Endothelial cell of umbilical vein (primary cell): ENCODE measurements at regions not wholly inside any gene's neighbourhood (a gene's known extent, or its start where the extent isn't known, plus 50 kb on each side); places are given as distances from the start of the nearest gene placed in this dataset.

Source experiments
- BruUV-seq: library from RNA; stranded (reverse); fragments of 400-500 nt; replicated peaks from 2 replicates; lab custom pipeline; 2021; lab: Mats Ljungman, UMichigan
- CTCF ChIA-PET: fragments of 300-600, 350-600 bp; sonication (Branson Sonifier 250); formaldehyde crosslinking; loops from one replicate; lab custom pipeline; 2021; ENCODE audit warnings: antibody characterized with exemption, inconsistent platforms; lab: Charles Lee
- POLR2A ChIA-PET: fragments of 300-600, 350-600 bp; sonication (Branson Sonifier 250); formaldehyde crosslinking; loops from one replicate; lab custom pipeline; 2021; ENCODE audit warnings: antibody characterized with exemption, inconsistent platforms; lab: Charles Lee
- DNase-seq: peaks from one replicate; pipeline ENCODE4 v3.0.0-alpha.2; 2011; ENCODE audit warnings: low read depth, low spot score
- FAIRE-seq: peaks from 2 replicates; lab custom pipeline; 2011; peaks lifted over from hg19 to GRCh38; lab: Jason Lieb, UNC
- H2AFZ ChIP-seq: 2 replicates; pipeline ENCODE4 v1.6.0; 2012; ENCODE audit warnings: low read depth, low read length, control low read depth, inconsistent platforms
- H3K27ac ChIP-seq: 2 replicates; pipeline ENCODE4 v1.5.1; 2011; ENCODE audit warnings: low read depth, mild to moderate bottlenecking, control low read depth, low read length, moderate library complexity; ENCODE audit not compliant: insufficient read depth
- H3K27me3 ChIP-seq, 2 experiments: 2 replicates each; pipeline versions ENCODE4 v1.6.0 to v1.6.1; 2011; ENCODE audit warnings: low read length in 2 of 2, mixed read lengths in 1 of 2; ENCODE audit not compliant: control insufficient read depth in 2 of 2, insufficient read depth in 2 of 2
- H3K36me3 ChIP-seq, 2 experiments: 2 replicates in 1 of 2; 3 replicates in 1 of 2; pipeline ENCODE4 v1.5.1; 2011; ENCODE audit warnings: low read length in 2 of 2, mild to moderate bottlenecking in 1 of 2, moderate library complexity in 1 of 2; ENCODE audit not compliant: control insufficient read depth in 2 of 2, insufficient read depth in 2 of 2; ENCODE audit errors: extremely low read depth in 1 of 2
- H3K4me1 ChIP-seq: 3 replicates; pipeline ENCODE4 v1.5.1; 2011; ENCODE audit warnings: mild to moderate bottlenecking, low read length; ENCODE audit not compliant: control insufficient read depth, insufficient read depth; ENCODE audit errors: extremely low read depth
- H3K4me2 ChIP-seq: 2 replicates; pipeline ENCODE4 v1.6.1; 2011; ENCODE audit warnings: low read length, control low read depth, mixed read lengths; ENCODE audit not compliant: insufficient read depth
- H3K4me3 ChIP-seq, 3 experiments: fragments of 200-600 bp in 1 of 3; sonication (generic), shearing (Covaris generic) in 1 of 3; replicated peaks in 1 of 3; 2 replicates each; pipeline ENCODE4 v1.5.1; 2011 to 2016; ENCODE audit warnings: control low read depth in 3 of 3, low read length in 3 of 3, mild to moderate bottlenecking in 2 of 3, inconsistent platforms in 1 of 3, low read depth in 1 of 3, moderate library complexity in 1 of 3; ENCODE audit not compliant: insufficient read depth in 1 of 3
- H3K79me2 ChIP-seq: 2 replicates; pipeline ENCODE4 v1.6.0; 2012; ENCODE audit warnings: low read length, inconsistent platforms; ENCODE audit not compliant: control insufficient read depth, insufficient read depth
- H3K9ac ChIP-seq: replicated peaks from 2 replicates; pipeline ENCODE3; 2011; ENCODE audit warnings: low read length, control low read depth; ENCODE audit not compliant: insufficient read depth; ENCODE audit errors: extremely low read depth
- H3K9me1 ChIP-seq: replicated peaks from 3 replicates; pipeline ENCODE4 v1.6.0; 2011; ENCODE audit warnings: mild to moderate bottlenecking, low read length; ENCODE audit not compliant: control insufficient read depth, insufficient read depth; ENCODE audit errors: extremely low read depth
- H3K9me3 ChIP-seq: replicated peaks from 2 replicates; pipeline ENCODE4 v1.5.1; 2012; ENCODE audit warnings: low read length, inconsistent platforms; ENCODE audit not compliant: control insufficient read depth, insufficient read depth
- H4K20me1 ChIP-seq: replicated peaks from 2 replicates; pipeline ENCODE3; 2011; ENCODE audit warnings: mild to moderate bottlenecking, low read length; ENCODE audit not compliant: control insufficient read depth, insufficient read depth; ENCODE audit errors: extremely low read depth
- CTCF ChIP-seq, 2 donors: IDR thresholded peaks; 1 replicate in 1 of 2; 2 replicates in 1 of 2; pipeline ENCODE4 v1.5.1; 2011; ENCODE audit warnings: low read length in 2 of 2, mild to moderate bottlenecking in 2 of 2, moderate library complexity in 2 of 2, control low read depth in 1 of 2, inconsistent platforms in 1 of 2, low read depth in 1 of 2; ENCODE audit not compliant: insufficient read depth in 1 of 2; ENCODE audit errors: extremely low read depth in 1 of 2
- EZH2 ChIP-seq: IDR thresholded peaks from 2 replicates; pipeline ENCODE4 v1.6.1; 2012; ENCODE audit warnings: borderline replicate concordance, low read depth, mild to moderate bottlenecking, moderate library complexity, low read length, inconsistent platforms; ENCODE audit not compliant: severe bottlenecking
- FOS ChIP-seq: IDR thresholded peaks from 2 replicates; pipeline ENCODE4 v1.6.1; 2011; ENCODE audit warnings: mild to moderate bottlenecking, low read length, moderate library complexity, borderline replicate concordance; ENCODE audit not compliant: insufficient read depth
- GATA2 ChIP-seq: IDR thresholded peaks from 2 replicates; pipeline ENCODE4 v1.7.0; 2011; ENCODE audit warnings: low read depth, mild to moderate bottlenecking, moderate library complexity, mixed read lengths, low read length; ENCODE audit not compliant: insufficient read length, insufficient read depth
- JUN ChIP-seq: IDR thresholded peaks from 2 replicates; pipeline ENCODE4 v1.6.1; 2011; ENCODE audit warnings: borderline replicate concordance, low read depth; ENCODE audit not compliant: insufficient read length, insufficient read depth
- POLR2A ChIP-seq: IDR thresholded peaks from 2 replicates; pipeline ENCODE4 v1.6.1; 2012; ENCODE audit warnings: low read depth, mild to moderate bottlenecking, control low read depth, low read length
- POLR2AphosphoS5 ChIP-seq: IDR thresholded peaks from 2 replicates; pipeline ENCODE4 v1.6.1; 2012; ENCODE audit warnings: low read depth, mild to moderate bottlenecking, control low read depth, low read length, moderate library complexity; ENCODE audit not compliant: insufficient read depth
- dilution Hi-C: fragments of 300-500 bp; cut with MboI; formaldehyde crosslinking; loops from one replicate; pipeline ENCODE4 v1.15.0; 2019; ENCODE audit warnings: low sequenced_read_pairs; ENCODE audit not compliant: extremely low pct_ligation_motif_present
- intact Hi-C: fragments of 100-400 bp; cut with micrococcal nuclease; formaldehyde crosslinking; loops from one replicate; pipeline ENCODE4 v1.10.0; 2022
- TF ChIP-seq, protein P1 (sequence below): IDR thresholded peaks from 2 replicates; pipeline ENCODE4 v1.6.1; 2011; ENCODE audit not compliant: insufficient read depth, insufficient read length

DNA sequence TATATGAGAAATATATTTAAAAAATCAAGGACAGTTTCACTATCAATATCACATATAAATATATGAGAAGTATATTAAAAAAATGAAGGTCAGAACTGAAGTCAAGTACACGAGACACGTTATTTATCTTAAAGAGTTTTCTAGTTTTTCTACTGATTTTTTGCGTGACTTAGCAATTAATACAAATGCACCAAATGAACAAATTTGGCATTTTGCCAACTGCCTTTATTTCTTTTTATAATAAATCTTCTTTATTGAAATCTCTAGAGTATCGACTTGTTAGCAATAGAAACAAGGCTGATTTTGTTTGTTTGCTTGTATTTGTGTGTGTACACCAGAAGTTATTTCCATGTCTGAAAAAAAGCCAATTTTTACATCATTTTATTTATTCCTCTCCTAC, 1684.7 kb upstream of the RAG2 start:
- H3K9ac ChIP-seq, result no peak overlapping the region
- no peaks in the 10 kb centered on the region for H3K36me3 ChIP-seq
- H3K27ac ChIP-seq, result no peak overlapping the region
- CTCF ChIA-PET, result no interaction called here
- H4K20me1 ChIP-seq, result no peaks in the 10 kb centered on the region
- H3K4me3 ChIP-seq, result no peak overlapping the region
- no peaks in the 10 kb centered on the region for H3K9me3 ChIP-seq
- intact Hi-C loops (no loop called here), dilution Hi-C loops (no loop called here)
- no peak overlapping the region for H3K4me2 ChIP-seq
- no peaks in the 10 kb centered on the region for H3K79me2 ChIP-seq
- no peaks in the 10 kb centered on the region for H3K4me1 ChIP-seq
- FAIRE-seq, result no peak
- no peaks in the 10 kb centered on the region for H3K27me3 ChIP-seq
- H2AFZ ChIP-seq, result no peak overlapping the region
- no peaks in the 10 kb centered on the region for H3K9me1 ChIP-seq
- TF ChIP-seq CTCF (IDR thresholded peaks at IDR 0.05; ENCODE audit: extremely low read depth in 1 of 2, insufficient read depth in 1 of 2, low read depth in 1 of 2, low read length in 2 of 2), result no peak
- TF ChIP-seq FOS, result no peak
- TF ChIP-seq EZH2, result no peak
- TF ChIP-seq GATA2, result no peak
- TF ChIP-seq POLR2AphosphoS5, result no peak
- TF ChIP-seq, protein P1, sequence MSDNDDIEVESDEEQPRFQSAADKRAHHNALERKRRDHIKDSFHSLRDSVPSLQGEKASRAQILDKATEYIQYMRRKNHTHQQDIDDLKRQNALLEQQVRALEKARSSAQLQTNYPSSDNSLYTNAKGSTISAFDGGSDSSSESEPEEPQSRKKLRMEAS, result no peak
- no peak for TF ChIP-seq JUN
- TF ChIP-seq POLR2A, result no peak
- BruUV-seq, result no TSS peak
- POLR2A ChIA-PET, result no interaction called here
- DNase-seq, result no peak
